Tibial nerve (tissue), 3 donors: ENCODE measurements at regions not wholly inside any gene's neighbourhood (a gene's known extent, or its start where the extent isn't known, plus 50 kb on each side); places are given as distances from the start of the nearest gene placed in this dataset.

ENCODE experiments used
- EP300 ChIP-seq, 2 donors: sonication (generic); formaldehyde crosslinking; IDR thresholded peaks; one replicate each; pipeline ENCODE4 v1.6.1; 2017; ENCODE audit warnings: antibody characterized with exemption in 2 of 2, mild to moderate bottlenecking in 1 of 2
- POLR2A ChIP-seq, 2 donors: fragments of 450-650 bp; IDR thresholded peaks; one replicate each; pipeline ENCODE4 v1.6.1; 2017; ENCODE audit warnings: antibody characterized with exemption in 2 of 2, mild to moderate bottlenecking in 2 of 2, moderate library complexity in 2 of 2

DNA sequence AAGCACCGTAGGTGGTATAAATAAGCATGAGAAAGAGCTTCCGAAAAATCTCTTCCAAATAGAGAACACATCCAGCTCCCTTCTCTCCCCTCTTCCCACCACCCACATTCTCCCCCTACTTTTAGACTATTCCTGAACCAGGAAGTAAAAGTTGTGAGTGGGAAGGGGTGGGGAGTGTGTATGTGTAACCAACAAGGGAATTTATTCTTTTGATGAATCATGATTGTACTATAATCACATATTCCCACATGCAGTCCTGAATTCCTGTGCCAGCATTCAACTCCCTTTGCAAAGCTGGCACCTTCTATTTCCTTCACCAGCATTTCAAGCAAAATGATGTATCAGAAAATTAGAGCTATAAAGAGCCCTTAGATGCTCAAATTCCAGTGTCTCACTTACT lies 230.6 kb upstream of the CHRM2 start:
- TF ChIP-seq POLR2A (IDR thresholded peaks at IDR 0.05) = no peak
- TF ChIP-seq EP300 (IDR thresholded peaks at IDR 0.05) = no peak
